Loucy (cell line): ENCODE measurements at regions not wholly inside any gene's neighbourhood (a gene's known extent, or its start where the extent isn't known, plus 50 kb on each side); places are given as distances from the start of the nearest gene placed in this dataset.

Source experiments
- H2AFZ ChIP-seq: fragments of 200-600 bp; sonication (generic); 2 replicates; pipeline ENCODE4 v1.6.0; 2016; ENCODE audit warnings: antibody characterized with exemption, mild to moderate bottlenecking, low read length, moderate library complexity
- H3F3A ChIP-seq: fragments of 200-600 bp; 2 replicates; pipeline ENCODE4 v1.6.0; 2016; ENCODE audit warnings: antibody characterized with exemption, low read depth, mild to moderate bottlenecking
- H3K27me3 ChIP-seq: fragments of 200-600 bp; sonication (generic); 2 replicates; pipeline ENCODE4 v1.6.1; 2014; ENCODE audit warnings: low read length, mild to moderate bottlenecking; ENCODE audit not compliant: insufficient read depth, poor library complexity, severe bottlenecking
- H3K36me3 ChIP-seq: fragments of 200-600 bp; sonication (generic); 2 replicates; pipeline ENCODE4 v1.6.1; 2016; ENCODE audit warnings: low read length; ENCODE audit not compliant: insufficient read depth
- H3K4me1 ChIP-seq: fragments of 200-600 bp; sonication (generic); 2 replicates; pipeline ENCODE4 v1.5.1; 2014; ENCODE audit warnings: low read length, mild to moderate bottlenecking; ENCODE audit not compliant: insufficient read depth, poor library complexity, severe bottlenecking
- H3K4me2 ChIP-seq: fragments of 200-600 bp; sonication (generic); 2 replicates; pipeline ENCODE4 v1.6.0; 2014; ENCODE audit warnings: antibody characterized with exemption, low read length, low read depth, mild to moderate bottlenecking; ENCODE audit not compliant: poor library complexity, severe bottlenecking
- H3K4me3 ChIP-seq: fragments of 200-600 bp; sonication (generic); 2 replicates; pipeline ENCODE4 v1.5.1; 2014; ENCODE audit warnings: low read length, mild to moderate bottlenecking, mixed read lengths; ENCODE audit not compliant: poor library complexity, severe bottlenecking
- H3K79me2 ChIP-seq: fragments of 200-600 bp; sonication (generic); 2 replicates; pipeline ENCODE4 v1.6.1; 2014; ENCODE audit warnings: low read length; ENCODE audit not compliant: insufficient read depth
- H3K9ac ChIP-seq: fragments of 200-600 bp; sonication (generic); 2 replicates; pipeline ENCODE4 v1.6.0; 2014; ENCODE audit warnings: mild to moderate bottlenecking, low read depth, low read length, moderate library complexity; ENCODE audit not compliant: poor library complexity, severe bottlenecking
- H3K9me2 ChIP-seq: fragments of 200-600 bp; sonication (generic); replicated peaks from 2 replicates; pipeline ENCODE4 v1.6.1; 2016; ENCODE audit warnings: low read depth, low read length, mixed read lengths
- H3K9me3 ChIP-seq: fragments of 200-600 bp; sonication (generic); 2 replicates; pipeline ENCODE4 v1.6.1; 2014; ENCODE audit warnings: mild to moderate bottlenecking, antibody characterized with exemption, low read length, low read depth; ENCODE audit not compliant: insufficient read depth
- H4K20me1 ChIP-seq: fragments of 200-600 bp; sonication (generic); 2 replicates; pipeline ENCODE4 v1.6.0; 2014; ENCODE audit warnings: antibody characterized with exemption, low read length, mild to moderate bottlenecking; ENCODE audit not compliant: insufficient read depth, poor library complexity, severe bottlenecking
- CTCF ChIP-seq: fragments of 200-600 bp; sonication (generic); conservative IDR thresholded peaks from 2 replicates; pipeline ENCODE4 v1.5.1; 2014; ENCODE audit warnings: mild to moderate bottlenecking, antibody characterized with exemption, low read length
- EZH2phosphoT487 ChIP-seq: fragments of 200-600 bp; IDR thresholded peaks from 2 replicates; pipeline ENCODE4 v1.6.1; 2018; ENCODE audit warnings: antibody characterized with exemption, mild to moderate bottlenecking, moderate library complexity, borderline replicate concordance

- H3K9me3 ChIP-seq, result no peaks in the 10 kb centered on the region
- H3K36me3 ChIP-seq, result no peaks in the 10 kb centered on the region
- peaks cover 20% of the 10 kb centered on the region for H3K79me2 ChIP-seq
- peaks cover 11% of the 10 kb centered on the region; the same call in 1 of the 2 replicates for H3F3A ChIP-seq
- H3K27me3 ChIP-seq, result no peaks in the 10 kb centered on the region
- TF ChIP-seq EZH2phosphoT487 (no peak), CTCF (no peak)
- peak overlapping the region; percentile 64 for H3K4me2 ChIP-seq
- H2AFZ ChIP-seq, result no peak overlapping the region
- peaks cover 97% of the 10 kb centered on the region for H3K4me1 ChIP-seq
- H3K9ac ChIP-seq, result peak overlapping the region; percentile 73
- H4K20me1 ChIP-seq, result no peaks in the 10 kb centered on the region
- no peak overlapping the region for H3K4me3 ChIP-seq
- no peaks in the 10 kb centered on the region for H3K9me2 ChIP-seq
Observed at GRCh38 chr10:78252286-78252685, 218.6 kb downstream of the RPS24 start.

- Histone ChIP-seq H3K36me3 (no peaks in the 10 kb centered on the region), H2AFZ (no peak overlapping the region), H3K4me1 (peaks cover 91% of the 10 kb centered on the region), H3K4me2 (peak overlapping the region; percentile 64), H4K20me1 (no peaks in the 10 kb centered on the region), H3K9ac (no peak overlapping the region), H3K4me3 (no peak overlapping the region), H3K9me3 (no peaks in the 10 kb centered on the region), H3K79me2 (peaks cover 20% of the 10 kb centered on the region), H3K27me3 (no peaks in the 10 kb centered on the region), H3K9me2 (no peaks in the 10 kb centered on the region), H3F3A (peaks cover 11% of the 10 kb centered on the region; the same call in 1 of the 2 replicates)
- TF ChIP-seq CTCF (no peak), EZH2phosphoT487 (no peak)
Observed at GRCh38 chr10:78253063-78253853, 219.6 kb downstream of the RPS24 start.

GRCh38 chr10:78254013-78254412 lies 220.3 kb downstream of the RPS24 start:
- peaks cover 11% of the 10 kb centered on the region; the same call in 1 of the 2 replicates for H3F3A ChIP-seq
- no peak for TF ChIP-seq EZH2phosphoT487
- no peak for TF ChIP-seq CTCF
- H3K9me3 ChIP-seq, result no peaks in the 10 kb centered on the region
- no peak overlapping the region for H3K4me2 ChIP-seq
- H3K9ac ChIP-seq, result no peak overlapping the region
- H3K4me3 ChIP-seq, result no peak overlapping the region
- H4K20me1 ChIP-seq, result no peaks in the 10 kb centered on the region
- H3K79me2 ChIP-seq, result peaks cover 20% of the 10 kb centered on the region
- peaks cover 90% of the 10 kb centered on the region for H3K4me1 ChIP-seq
- H3K27me3 ChIP-seq, result no peaks in the 10 kb centered on the region
- H2AFZ ChIP-seq, result no peak overlapping the region
- H3K36me3 ChIP-seq, result no peaks in the 10 kb centered on the region
- H3K9me2 ChIP-seq, result no peaks in the 10 kb centered on the region
